DLD1 (cell line): ENCODE measurements at regions not wholly inside any gene's neighbourhood (a gene's known extent, or its start where the extent isn't known, plus 50 kb on each side); places are given as distances from the start of the nearest gene placed in this dataset.

Experiments
- in situ Hi-C: cut with HindIII; loops from 2 replicates; pipeline ENCODE4 v1.10.0; 2017; ENCODE audit warnings: low sequenced_read_pairs

DNA sequence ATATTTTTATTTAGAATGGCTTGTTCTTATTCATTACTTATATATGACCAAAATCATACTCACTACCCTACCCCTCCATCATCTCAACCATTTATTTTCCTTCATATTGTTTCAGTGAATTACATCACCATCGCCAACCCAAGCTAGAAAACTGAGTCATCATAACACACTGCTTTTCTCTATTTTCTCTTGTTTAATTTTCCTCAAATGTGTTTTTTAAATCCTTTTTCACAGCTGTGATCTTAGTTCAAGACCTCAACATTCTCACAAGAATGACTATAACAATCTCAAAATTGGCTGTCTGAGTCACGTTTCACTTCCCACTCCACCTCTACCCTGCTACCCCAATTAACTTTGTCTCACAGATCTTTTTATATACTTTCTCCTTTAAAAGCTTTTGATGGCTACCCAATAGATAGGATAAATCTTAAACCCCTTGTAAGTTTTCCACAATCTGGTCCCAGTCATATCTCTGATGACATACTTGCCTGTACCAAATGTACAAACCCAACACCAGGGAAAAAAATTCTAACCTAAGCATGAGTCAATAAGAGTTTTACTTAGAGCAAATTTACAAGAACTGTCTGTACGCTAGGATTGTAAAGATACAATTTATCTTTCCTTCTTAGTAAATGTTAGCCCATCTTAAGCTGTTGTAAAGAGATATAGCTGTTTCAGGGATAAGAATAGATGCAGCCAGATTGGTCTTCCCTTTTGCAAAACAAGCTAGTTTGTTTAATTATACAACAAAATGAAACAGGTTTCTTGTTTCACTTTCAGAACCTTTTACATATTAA lies 635.1 kb upstream of the SLC39A10 start:
- in situ Hi-C loops: no loop called here

DNA sequence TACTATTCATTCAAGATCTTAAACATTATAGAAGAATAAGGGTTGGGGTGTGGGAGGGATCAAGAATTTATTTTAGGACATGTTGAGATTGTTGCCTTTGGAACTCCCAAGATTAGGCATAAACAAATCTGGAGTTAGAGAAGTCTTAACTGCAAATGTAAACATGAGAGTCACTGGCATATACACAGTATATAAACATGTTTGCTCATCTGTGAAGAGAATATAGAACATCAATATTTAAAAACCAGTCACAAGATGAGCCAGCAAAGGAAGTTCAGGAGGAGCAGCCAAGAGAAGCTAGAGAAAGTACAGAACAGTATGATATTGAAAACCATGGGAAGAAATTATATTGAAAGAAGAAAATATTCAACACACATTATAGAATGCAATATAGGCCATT lies 638.6 kb upstream of the SLC39A10 start:
- in situ Hi-C loops: no loop called here

DNA sequence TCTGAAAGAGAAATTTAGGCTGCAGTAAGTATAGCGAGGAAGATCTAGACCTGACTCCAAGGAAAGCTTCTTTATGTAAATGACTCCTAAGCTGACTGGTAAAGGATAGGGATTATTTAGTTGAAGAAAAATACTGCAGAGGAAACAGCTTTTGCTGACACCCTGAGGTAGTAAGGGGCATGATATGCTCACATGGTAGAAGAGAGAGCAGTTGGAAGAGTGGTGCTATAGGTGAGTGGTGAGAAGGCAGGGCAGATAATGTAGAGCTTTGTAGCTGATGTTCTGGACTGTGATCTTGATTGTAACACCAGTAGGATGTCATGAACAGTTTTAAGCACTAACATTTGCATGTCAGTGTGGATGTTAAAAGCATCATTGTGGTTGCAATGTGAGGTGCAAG lies 639.1 kb upstream of the SLC39A10 start:
- in situ Hi-C loops: no loop called here

DNA sequence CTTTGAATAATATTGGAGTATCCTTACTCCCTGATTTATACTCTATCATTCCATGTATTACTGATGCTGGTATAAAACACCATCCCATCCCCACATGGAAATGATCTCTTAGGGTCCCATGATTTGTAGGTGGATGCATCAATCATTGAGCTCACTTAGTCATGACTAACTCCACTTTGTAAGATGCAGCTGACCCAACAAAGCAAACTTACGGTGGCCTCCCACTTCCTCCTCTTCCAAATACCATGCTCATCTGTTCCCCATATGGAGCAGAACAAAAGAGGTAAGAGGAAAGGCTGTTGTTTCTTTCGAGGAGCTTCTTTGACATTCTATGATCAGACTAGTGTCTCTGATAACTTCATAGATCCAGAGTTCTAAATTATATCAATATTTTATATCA lies 640.2 kb upstream of the SLC39A10 start:
- in situ Hi-C loops: no loop called here

DNA sequence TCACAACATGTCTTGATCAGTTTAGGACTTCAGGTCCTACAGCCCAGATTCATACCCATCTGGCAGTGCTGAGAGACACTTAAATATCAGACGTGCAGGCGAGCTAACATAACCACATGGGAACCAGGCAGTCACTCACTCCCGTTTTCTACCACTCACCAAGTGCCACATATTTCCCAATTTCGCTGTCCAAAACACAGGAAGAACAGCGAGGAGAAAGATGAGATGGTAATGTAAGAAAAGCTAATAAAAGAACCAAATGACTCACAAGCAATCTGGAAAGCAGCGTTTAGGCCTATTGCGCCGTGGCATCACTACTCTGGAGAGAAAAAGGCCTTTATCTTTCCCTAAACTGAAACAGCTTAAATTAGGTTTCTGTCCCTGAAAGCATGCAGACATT lies 647.8 kb upstream of the SLC39A10 start:
- in situ Hi-C loops: no loop called here

DNA sequence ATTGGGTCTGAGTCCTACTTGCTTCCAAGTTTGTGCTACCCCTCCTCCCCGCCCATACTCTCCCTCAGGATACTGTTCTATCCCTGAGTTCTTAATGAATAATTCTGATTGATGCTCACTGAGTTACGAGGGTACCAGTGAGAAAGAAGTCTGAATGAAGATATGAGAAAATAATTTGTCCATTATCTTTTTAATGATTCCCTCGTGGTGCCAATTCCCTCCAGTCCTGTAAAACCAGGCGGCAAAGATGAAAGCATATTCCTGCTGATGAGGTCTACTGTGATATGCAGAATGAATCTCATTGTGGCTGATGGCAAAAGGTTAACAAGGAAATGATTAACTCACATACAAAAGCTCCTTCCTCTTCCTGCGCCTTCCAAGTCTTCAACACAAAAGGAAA lies 650.2 kb upstream of the SLC39A10 start:
- in situ Hi-C loops: no loop called here

DNA sequence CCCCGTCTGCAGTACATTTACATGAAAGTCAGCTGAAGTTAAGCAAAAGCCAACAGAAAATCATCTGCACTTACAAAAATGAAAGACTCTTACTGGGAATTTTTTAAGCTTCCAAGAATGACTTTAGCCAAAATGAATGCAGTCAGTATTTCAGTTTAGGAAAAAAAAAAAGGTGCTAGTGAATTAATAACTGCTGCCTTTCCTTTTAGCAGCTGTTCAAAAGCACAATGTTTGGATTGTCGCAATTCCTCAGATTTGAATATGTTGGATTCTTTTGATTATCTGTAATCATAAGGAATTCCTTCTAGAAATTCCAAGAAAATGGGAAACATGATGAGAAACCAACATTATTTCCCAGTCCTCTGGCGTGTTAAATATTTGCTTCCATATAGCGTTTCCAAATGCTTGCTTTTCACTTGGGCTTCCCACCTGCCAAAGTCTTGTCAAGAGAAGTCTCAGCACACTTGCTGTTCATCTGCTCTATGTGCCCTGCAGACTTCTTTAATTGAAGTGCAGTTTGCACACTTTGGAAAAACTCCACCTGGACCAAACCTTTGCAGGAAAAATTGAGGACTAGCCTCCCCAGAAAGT lies 653.0 kb upstream of the SLC39A10 start:
- in situ Hi-C loops: no loop called here

DNA sequence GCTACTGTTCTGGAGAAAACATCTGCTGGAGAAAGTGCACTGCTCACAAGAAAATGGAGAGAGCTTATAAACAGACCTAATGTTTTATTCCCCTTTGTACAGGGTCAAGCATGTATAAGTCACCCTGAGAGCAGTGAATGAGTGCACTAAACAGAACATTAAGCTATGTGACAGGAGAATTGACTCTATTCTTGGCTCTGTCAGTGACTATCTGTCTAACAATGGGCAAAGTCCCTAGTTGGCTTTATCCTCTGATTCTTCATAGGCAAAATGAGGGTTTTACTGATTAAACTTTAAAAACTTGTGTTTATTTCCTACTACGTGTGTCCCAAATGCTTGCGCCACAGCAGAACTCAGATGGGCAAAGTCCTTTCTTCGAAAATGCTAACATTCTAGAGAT lies 655.1 kb upstream of the SLC39A10 start:
- in situ Hi-C loops: no loop called here

DNA sequence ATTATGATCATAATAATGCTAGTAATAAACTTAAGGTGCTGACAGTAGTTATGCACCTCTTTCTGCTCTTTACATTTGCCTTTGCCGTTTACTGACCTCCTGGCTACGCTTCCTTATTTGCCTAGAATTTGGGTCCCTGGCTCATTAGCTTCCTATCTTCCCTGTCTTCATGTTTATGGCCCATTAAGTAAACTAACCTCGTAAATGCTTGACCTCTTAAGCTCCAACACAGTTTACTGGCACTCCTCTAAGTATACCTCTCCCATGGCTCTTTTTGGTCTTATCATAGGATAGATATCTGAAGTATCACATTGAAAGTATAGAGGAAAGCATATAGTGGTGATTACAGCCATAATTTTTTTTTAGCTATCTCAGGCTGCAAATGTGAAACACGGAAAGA lies 657.3 kb upstream of the SLC39A10 start:
- in situ Hi-C loops: no loop called here

DNA sequence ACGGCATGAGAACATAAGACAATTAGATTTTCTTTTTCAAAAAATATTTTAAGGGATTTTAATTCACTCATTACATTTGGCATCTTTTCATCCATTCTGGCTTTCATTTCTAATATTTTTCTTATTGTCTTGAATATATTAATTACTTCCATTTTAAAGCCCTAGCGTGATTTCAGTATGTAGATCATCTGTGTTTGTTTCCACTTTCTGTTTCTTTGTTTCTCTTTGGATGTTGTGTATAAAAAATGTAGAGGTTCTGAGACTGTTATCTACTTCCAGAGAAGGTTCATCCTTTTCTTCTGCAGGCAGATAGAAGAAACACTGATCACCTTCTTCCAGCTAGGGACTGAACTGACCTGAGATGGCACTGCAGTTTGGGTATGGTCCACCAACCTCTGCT lies 664.4 kb upstream of the SLC39A10 start:
- in situ Hi-C loops: no loop called here

DNA sequence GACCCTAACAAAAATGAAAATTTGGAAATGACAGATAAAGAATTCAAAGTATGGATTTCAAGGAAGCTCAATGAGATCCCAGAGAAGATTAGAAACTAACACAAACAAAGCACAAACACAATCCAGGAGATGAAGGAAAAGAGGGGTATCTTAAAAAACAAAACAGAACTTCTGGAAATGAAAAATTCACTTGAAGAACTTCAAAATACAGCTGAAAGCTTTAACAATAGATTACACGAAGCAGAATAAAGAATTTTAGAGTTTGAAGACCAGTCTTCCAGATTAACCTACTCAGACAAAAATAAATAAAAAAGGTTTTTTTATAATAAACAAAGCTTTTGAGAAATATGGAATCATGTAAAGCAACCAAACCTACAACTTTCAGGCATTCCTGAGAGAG lies 671.8 kb upstream of the SLC39A10 start:
- in situ Hi-C loops: no loop called here

DNA sequence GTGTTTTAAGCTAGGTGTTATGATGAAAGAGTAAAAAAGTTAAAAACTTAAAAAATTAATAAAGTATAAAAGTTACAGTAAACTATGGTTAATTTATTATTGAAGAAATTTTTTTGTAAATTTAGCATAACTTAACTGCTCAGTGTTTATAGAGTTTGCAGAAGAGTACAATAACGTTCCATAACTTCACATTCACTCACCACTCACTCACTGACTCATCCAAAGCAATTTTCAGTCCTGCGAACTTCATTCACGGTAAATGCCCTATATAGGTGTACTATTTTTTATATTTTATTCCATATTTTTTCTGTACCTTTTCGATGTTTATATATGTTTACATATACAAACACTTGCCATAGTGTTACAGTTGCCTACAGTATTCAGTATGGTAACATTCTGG lies 694.8 kb upstream of the SLC39A10 start:
- in situ Hi-C loops: no loop called here

DNA sequence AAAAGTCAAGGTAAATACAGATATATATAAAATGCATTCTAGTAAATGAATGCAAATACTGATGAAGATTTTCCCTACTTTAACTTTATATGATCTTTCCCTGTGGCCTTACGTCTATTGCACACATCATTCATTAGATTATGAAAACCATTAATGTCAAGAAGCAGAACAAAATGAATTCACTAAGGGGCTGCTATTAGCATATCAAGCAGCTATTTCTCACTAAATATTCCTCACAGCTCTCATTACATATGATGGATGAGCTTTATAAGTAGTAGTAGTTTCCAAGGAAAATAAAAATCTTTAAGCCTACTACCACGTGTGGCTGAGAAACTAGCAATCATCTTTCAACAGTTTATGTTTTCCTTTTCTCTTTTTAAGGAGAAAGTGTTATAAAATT lies 702.8 kb upstream of the SLC39A10 start:
- in situ Hi-C loops: no loop called here

DNA sequence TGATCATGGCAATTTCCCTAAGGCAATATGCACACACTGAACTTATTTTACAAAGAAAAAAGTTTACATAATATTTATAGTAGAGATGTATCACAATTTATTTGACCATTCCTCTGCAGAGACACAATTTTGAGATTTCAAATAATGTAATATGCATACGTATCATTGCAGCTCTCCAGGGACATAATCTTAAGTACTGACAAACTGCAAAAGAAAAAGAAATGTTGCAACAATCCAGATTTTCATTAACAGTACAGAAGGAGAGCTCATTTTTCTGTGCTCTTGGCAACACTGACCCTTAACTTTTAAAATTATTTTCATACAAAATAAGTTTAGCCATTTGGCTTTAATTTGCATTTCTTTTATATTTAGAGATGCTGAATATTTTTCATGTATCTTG lies 710.2 kb upstream of the SLC39A10 start:
- in situ Hi-C loops: no loop called here

DNA sequence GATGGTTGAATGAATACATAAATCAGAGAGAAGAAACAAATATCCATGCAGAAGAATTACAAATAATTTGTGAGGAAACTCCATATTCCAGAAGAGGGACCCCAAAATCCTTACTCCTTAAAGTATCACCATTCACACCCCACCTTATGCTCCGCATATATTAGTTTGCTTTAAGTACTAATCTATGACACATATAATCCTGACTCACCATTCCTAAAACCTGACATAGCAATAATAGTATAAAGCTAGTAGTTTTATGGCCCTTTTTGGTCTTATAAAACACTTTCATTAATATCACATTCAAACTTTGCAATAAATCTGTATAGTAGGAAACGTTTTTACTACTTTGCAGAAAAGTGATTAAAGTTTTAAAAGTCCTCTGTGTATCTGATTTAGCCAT lies 719.0 kb upstream of the SLC39A10 start:
- in situ Hi-C loops: no loop called here

DNA sequence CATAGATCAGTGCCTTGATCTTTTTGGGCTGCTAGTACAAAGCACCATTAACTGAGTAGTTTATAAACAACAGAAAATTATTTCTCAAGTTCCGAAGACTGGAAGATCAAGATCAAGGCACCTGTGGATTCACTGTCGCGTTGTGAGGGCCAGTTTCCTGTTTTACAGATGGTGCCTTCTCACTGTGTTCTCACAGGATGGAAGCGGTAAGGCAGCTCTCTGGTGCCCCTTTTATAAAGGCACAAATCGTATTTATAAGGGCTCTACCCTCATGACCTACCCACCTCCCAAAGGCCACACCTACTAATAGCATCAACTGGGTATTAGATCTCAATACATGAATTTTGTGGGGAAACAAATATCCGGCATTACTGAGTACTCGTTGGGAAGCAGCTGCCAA lies 729.5 kb upstream of the SLC39A10 start:
- in situ Hi-C loops: no loop called here

DNA sequence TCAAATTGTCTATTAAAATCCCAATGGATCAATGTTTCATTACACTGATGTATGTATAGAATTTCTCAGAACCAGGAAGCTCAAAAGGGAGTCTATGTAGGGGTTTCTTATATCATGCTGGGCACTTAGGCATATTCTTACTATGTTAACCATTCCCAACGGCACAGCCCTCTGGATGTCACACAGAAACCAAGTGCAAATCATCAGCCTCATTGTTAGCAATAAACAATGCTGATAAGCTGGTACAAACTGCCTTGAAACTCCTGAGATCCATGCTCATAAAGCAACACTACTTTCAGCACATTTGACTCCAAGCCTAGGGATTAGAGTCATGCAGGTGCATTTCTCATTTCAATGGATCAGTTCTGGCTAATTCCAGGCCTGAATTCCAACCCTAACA lies 730.2 kb upstream of the SLC39A10 start:
- in situ Hi-C loops: no loop called here

DNA sequence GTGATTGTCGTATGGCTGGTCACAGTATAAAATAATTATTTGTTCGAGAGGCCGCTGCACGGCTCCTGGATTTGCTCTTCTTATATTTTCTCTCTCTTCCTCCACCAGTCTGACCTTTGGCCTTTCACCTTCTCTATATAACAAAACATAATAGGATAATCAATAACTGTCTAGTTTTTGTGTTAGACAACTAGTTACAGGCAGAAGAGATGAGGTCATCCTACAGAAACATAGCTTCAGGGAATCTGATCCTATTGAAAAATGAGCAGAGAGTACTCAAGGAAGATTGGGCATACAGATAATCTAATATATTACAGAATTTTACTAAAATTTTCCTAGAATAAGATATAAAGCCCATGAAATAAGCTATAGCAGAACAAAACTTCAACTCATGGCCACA lies 731.3 kb upstream of the SLC39A10 start:
- in situ Hi-C loops: no loop called here

DNA sequence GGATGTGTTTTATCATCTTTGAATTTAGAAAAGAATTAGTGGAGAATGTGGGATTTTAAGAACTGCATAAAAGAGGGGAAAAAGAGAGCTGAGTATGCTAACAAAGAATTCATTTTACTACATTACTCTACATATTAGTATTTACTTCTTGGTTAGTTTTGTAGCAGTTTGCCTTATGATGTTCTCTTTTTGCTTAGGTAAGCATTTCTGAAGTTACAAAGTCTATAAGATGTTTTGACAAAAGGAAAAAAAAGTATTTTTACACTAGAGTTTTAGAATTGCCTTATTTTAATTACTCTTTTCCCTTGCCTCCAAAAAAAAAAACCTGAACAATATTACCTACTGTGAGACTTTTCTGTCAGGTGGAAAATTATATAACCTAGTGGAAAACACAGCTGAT lies 739.5 kb upstream of the SLC39A10 start:
- in situ Hi-C loops: no loop called here

DNA sequence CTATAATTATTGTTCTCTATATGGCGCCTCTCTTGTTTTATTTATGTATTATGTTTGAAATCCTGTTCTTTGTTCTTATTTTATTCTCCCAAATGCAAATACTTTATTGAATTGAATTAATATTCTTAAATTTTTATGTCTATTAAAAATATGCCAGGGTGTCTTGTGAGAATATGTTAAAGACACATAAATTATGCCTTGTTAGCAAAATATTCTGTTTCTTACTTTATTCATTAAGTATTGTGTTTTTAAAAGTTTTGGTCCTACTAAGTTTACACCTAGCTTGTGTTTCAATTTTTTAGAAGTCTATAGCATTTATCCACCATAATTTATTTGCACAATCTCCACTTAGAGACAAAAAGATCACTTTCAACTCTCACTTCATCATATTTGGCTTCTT lies 741.5 kb upstream of the SLC39A10 start:
- in situ Hi-C loops: no loop called here

DNA sequence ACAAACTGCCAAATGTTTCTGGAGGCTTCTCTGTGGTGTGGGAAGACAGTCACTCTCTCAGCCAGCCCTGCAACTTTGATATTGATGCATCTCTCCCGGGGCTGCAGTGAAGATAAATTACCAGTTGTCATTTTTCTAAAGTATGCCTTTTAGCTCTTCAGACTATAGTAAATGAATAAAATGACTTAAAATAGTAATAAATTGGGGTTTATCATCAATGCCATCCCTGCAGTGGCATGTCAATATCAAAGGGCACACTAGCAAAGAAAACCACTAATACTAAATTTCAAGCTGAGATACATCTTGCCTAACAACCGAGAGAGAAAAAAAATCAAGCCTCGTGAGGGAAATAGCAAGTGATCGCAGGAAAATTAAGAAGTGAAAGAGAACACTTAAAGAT lies 749.5 kb upstream of the SLC39A10 start:
- in situ Hi-C loops: no loop called here

DNA sequence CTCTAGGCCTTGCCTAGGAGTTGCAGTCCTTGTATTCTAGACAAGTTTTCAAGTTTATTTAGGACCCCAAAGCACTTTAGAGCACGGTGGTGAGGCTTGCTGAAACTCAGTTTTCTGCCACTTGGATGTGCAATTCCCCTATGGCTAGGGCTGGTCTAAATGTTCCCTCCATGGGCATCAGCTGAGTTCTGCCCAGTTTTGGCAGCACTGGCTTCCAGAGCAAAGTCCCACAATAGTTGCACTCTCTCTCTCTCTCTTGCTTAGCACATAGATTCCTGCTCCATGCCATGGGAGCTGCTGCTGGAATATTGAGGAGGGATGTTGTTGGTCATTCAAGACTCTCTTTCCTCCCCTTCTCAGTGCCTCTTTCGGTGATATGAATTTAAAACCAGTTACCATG lies 760.2 kb upstream of the SLC39A10 start:
- in situ Hi-C loops: no loop called here

DNA sequence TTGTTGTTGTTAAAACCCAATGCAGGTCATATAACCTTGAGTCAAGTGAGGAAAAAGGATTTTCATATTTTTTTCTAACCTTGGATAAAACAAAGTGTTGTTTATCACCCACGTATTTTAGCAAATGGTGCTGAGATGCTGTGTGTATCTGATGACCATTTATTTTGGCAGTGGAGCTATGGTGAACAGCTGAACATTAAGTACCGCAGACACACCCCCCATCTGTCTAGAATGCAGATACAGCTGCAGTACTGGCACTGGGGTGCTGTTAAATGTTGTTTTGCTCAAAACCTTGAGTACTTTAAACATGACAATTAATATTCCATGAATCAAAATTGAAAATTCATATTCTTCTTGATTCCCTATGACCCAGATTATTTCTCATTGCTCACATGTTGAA lies 773.3 kb upstream of the SLC39A10 start:
- in situ Hi-C loops: no loop called here
